C4-2B (cell line): ENCODE measurements at regions not wholly inside any gene's neighbourhood (a gene's known extent, or its start where the extent isn't known, plus 50 kb on each side); places are given as distances from the start of the nearest gene placed in this dataset.

Experiments
- H3K27ac ChIP-seq: fragments of 450-650 bp; 2 replicates; pipeline ENCODE4 v1.5.1; 2017
- ZFX ChIP-seq: fragments of 450-650 bp; IDR thresholded peaks from 2 replicates; pipeline ENCODE4 v1.6.1; 2017
- TF ChIP-seq, protein P1 (sequence below): fragments of 450-650 bp; conservative IDR thresholded peaks from 2 replicates; pipeline ENCODE4 v1.5.1; 2017; ENCODE audit warnings: mild to moderate bottlenecking

DNA sequence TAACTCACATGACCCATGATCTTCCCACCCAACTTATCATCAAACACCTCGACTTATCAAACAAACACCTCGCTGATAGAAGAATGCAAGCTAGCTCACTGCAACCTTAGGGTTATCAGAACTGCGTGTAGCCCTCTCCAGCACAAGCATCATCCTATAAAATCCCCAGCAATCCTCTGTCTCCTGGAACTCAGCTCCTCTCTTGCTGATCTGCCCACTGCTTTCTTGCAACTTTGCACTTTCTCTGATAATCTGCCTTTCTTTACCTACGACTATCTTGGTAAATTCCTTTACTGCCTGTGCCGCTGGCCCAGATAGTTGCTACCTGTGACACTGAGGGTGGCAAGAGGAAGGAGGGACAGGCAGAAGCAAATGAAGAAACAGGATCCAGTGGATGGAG is 210.9 kb downstream of the ACTR3B start:
- H3K27ac ChIP-seq, result no peak overlapping the region
- TF ChIP-seq ZFX, result no peak
- TF ChIP-seq, protein P1, sequence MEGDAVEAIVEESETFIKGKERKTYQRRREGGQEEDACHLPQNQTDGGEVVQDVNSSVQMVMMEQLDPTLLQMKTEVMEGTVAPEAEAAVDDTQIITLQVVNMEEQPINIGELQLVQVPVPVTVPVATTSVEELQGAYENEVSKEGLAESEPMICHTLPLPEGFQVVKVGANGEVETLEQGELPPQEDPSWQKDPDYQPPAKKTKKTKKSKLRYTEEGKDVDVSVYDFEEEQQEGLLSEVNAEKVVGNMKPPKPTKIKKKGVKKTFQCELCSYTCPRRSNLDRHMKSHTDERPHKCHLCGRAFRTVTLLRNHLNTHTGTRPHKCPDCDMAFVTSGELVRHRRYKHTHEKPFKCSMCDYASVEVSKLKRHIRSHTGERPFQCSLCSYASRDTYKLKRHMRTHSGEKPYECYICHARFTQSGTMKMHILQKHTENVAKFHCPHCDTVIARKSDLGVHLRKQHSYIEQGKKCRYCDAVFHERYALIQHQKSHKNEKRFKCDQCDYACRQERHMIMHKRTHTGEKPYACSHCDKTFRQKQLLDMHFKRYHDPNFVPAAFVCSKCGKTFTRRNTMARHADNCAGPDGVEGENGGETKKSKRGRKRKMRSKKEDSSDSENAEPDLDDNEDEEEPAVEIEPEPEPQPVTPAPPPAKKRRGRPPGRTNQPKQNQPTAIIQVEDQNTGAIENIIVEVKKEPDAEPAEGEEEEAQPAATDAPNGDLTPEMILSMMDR, result no peak

DNA sequence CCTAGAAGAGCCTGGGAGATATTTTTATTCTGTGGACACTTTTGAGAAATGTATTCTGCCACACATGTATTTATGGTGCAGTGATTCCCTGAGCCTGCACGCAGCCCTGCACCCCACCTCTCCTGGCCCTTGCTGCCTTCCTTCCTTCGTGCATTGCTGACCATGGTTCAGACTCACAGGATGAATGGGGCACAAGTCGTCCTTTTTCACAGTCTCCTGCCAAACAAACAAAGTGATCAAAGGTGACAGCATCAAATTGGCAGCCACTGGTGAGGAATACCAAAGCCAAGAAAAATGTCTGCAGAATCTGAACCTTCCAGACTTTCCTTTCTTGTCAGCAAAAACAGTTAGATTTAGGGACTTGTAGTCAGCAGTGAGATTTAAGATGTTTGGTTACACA is 215.0 kb downstream of the ACTR3B start:
- TF ChIP-seq, protein P1, result no peak
- TF ChIP-seq ZFX, result no peak
- no peak overlapping the region for H3K27ac ChIP-seq

DNA sequence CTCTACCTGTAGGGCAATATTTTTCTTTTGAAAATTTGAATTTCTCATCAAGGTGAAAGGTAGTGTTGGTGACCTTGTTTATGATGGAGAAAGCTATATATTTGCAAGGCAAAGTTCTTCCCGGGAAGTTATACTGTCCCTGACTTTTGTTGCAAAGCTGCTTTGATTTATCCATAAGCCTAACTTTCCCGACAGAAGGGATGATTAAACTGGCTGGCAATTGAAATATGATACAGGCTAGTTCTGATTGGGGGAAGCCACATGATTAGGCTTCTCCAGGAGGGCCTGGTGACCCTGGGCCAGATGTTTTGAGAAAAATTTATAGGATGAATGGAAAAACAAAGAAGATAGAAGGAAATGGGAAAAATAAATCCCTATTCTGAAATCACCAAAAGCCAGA is 215.5 kb downstream of the ACTR3B start:
- TF ChIP-seq, protein P1, result no peak
- no peak for TF ChIP-seq ZFX
- no peak overlapping the region for H3K27ac ChIP-seq

DNA sequence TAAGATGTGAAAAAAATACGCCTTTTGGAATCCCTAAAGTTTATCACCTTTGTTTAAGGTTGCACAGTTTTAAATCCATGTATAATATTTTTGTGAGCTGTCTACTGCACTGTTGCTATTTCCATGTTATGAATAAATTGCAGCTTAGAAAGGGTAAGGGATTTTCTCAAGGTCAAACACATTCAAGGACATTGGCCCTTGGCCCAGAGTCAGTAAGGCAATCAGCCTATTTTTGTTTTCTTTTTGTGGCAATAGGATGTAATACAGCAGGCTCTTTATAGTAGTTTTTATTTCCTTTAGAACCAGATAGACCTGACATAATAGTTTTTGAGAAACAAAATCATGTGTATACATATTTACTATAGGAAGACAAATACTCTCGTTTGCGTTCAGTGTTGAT is 219.8 kb downstream of the ACTR3B start:
- no peak overlapping the region for H3K27ac ChIP-seq
- TF ChIP-seq ZFX, result no peak
- TF ChIP-seq, protein P1, result no peak

DNA sequence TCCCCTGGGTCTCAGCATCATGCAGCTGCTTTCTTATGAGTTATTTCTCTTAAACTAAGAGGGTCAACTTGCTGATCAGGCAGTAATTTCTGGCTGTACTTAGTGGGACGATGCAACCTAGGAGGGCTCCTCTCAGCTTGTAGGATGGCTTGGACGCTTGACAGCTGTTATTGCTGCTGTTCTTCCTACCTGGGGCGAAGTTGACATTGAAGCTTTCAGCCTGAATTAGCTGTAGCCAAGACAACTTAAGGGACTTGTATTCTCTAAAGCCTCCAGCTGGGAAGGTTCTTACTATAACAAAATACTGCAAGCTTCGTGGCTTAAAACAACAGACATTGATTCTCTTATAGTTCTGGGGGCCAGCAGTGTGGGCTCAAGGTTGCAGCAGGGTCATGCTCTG is 224.9 kb downstream of the ACTR3B start:
- no peak overlapping the region for H3K27ac ChIP-seq
- no peak for TF ChIP-seq ZFX
- TF ChIP-seq, protein P1, result no peak

DNA sequence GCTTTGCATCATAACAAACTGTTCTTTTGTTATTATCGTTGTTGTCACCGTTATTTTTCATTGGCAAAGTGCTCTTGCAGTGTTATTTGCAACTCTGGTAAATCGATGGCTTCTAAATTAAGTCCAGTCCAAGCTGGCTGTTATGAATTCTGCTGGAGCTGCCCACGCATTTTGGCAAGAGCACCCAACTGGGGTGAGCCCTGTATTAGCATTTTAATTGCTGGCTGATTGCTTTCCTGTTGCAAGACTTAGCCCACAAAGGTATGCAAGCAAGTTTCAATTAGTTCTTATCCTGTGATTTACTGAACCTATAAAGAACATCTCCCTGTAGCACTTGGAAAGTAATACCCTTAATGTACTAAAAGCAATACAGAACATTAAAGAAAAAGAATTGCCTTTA is 226.8 kb downstream of the ACTR3B start:
- TF ChIP-seq, protein P1, result no peak
- no peak for TF ChIP-seq ZFX

DNA sequence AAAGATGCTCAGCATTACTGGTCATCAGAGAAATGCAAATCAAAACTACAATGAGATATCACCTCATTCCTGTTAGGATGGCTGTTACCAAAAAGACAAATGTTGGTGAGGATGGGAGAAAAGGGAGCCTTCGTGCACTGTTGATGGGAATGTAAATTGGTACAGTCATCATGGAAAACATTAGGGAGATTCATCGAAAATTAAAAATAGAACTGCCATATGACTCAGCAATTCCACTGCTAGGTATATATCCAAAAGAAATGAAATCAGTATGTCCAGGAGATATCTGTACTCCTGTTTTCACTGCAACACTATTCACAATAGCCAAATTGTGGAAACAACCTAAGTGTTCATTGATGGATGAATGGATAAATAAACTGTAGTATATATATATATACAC is 228.1 kb downstream of the ACTR3B start:
- TF ChIP-seq ZFX, result no peak
- TF ChIP-seq, protein P1, result no peak
- H3K27ac ChIP-seq, result no peak overlapping the region

More for the DNA sequence above, 226.8 kb downstream of the ACTR3B start:
- no peak overlapping the region for H3K27ac ChIP-seq
